Breast epithelium (tissue), 4 donors: ENCODE measurements at regions not wholly inside any gene's neighbourhood (a gene's known extent, or its start where the extent isn't known, plus 50 kb on each side); places are given as distances from the start of the nearest gene placed in this dataset.

Source experiments
- DNase-seq, 2 donors: peaks; one replicate each; pipeline ENCODE4 v3.0.0-alpha.2; 2019; ENCODE audit warnings: low spot score in 2 of 2
- H3K27ac ChIP-seq, 2 donors: fragments of 200-600 bp; sonication (generic) in 1 of 2; one replicate each; pipeline ENCODE4 v1.5.1; 2016 to 2019; ENCODE audit warnings: mild to moderate bottlenecking in 1 of 2
- H3K27me3 ChIP-seq, 2 donors: fragments of 200-600 bp; sonication (generic) in 1 of 2; one replicate each; pipeline versions ENCODE4 v1.5.1 to v1.6.0; 2017 to 2019; ENCODE audit warnings: control low read depth in 1 of 2, mild to moderate bottlenecking in 1 of 2
- H3K36me3 ChIP-seq: fragments of 200-600 bp; one replicate; pipeline ENCODE4 v1.5.1; 2019
- H3K4me1 ChIP-seq, 2 donors: fragments of 200-600 bp; sonication (generic); one replicate each; pipeline ENCODE4 v1.5.1; 2016 to 2019; ENCODE audit warnings: control low read depth in 1 of 2
- H3K4me3 ChIP-seq, 3 donors: fragments of 200-600 bp; sonication (generic); 1 replicate in 2 of 3; 2 replicates in 1 of 3; pipeline ENCODE4 v1.5.1; 2016 to 2019; ENCODE audit warnings: mild to moderate bottlenecking in 3 of 3, moderate library complexity in 2 of 3
- H3K9me3 ChIP-seq, 2 donors: fragments of 200-600 bp; sonication (generic) in 1 of 2; one replicate each; pipeline ENCODE4 v1.5.1; 2016 to 2019; ENCODE audit warnings: control low read depth in 1 of 2
- POLR2A ChIP-seq: fragments of 450-650 bp; IDR thresholded peaks from one replicate; pipeline ENCODE4 v1.6.1; 2016; ENCODE audit warnings: antibody characterized with exemption, mild to moderate bottlenecking, moderate library complexity
- POLR2AphosphoS5 ChIP-seq, 3 donors: sonication (generic); formaldehyde crosslinking; IDR thresholded peaks; one replicate each; pipeline ENCODE4 v1.6.1; 2017; ENCODE audit warnings: antibody characterized with exemption in 3 of 3
- intact Hi-C: fragments of 100-400 bp; cut with DNase I; formaldehyde crosslinking; loops from one replicate; pipeline ENCODE4 v1.15.1; 2023; ENCODE audit warnings: low total_unique reads
- TF ChIP-seq, protein P1 (sequence below), 3 donors: fragments of 450-650 bp; IDR thresholded peaks; one replicate each; pipeline ENCODE4 v1.5.1; 2016 to 2017; ENCODE audit warnings: antibody characterized with exemption in 3 of 3, mild to moderate bottlenecking in 3 of 3, moderate library complexity in 3 of 3

DNA sequence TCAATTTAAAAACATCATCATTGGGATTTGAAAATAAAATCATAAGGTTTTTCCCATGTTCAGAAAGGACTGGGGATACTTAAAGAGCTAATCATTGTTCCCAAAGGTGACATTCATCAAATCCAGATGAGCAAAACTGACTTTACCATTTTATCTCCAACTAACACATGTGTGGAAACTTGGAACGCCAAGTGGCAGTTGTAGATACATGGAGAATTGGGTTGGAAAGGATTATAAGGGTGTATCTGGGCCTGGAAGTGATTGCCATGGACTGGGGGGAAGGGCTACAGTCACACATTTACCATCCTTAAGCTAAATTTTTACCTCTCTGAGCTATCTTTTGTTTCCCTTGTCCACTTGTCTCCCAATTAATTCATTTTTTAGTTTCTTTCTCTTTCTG is 203.4 kb downstream of the SLC39A8 start:
- Histone ChIP-seq H3K27me3 (no peaks in the 10 kb centered on the region), H3K36me3 (no peaks in the 10 kb centered on the region), H3K27ac (no peak overlapping the region), H3K4me3 (no peak overlapping the region), H3K4me1 (no peaks in the 10 kb centered on the region), H3K9me3 (no peaks in the 10 kb centered on the region)
- TF ChIP-seq, protein P1, sequence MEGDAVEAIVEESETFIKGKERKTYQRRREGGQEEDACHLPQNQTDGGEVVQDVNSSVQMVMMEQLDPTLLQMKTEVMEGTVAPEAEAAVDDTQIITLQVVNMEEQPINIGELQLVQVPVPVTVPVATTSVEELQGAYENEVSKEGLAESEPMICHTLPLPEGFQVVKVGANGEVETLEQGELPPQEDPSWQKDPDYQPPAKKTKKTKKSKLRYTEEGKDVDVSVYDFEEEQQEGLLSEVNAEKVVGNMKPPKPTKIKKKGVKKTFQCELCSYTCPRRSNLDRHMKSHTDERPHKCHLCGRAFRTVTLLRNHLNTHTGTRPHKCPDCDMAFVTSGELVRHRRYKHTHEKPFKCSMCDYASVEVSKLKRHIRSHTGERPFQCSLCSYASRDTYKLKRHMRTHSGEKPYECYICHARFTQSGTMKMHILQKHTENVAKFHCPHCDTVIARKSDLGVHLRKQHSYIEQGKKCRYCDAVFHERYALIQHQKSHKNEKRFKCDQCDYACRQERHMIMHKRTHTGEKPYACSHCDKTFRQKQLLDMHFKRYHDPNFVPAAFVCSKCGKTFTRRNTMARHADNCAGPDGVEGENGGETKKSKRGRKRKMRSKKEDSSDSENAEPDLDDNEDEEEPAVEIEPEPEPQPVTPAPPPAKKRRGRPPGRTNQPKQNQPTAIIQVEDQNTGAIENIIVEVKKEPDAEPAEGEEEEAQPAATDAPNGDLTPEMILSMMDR (IDR thresholded peaks at IDR 0.05) = no peak
- no peak for TF ChIP-seq POLR2AphosphoS5 (IDR thresholded peaks at IDR 0.05)
- no peak for TF ChIP-seq POLR2A
- intact Hi-C loops = no loop called here
- DNase-seq = no peak

DNA sequence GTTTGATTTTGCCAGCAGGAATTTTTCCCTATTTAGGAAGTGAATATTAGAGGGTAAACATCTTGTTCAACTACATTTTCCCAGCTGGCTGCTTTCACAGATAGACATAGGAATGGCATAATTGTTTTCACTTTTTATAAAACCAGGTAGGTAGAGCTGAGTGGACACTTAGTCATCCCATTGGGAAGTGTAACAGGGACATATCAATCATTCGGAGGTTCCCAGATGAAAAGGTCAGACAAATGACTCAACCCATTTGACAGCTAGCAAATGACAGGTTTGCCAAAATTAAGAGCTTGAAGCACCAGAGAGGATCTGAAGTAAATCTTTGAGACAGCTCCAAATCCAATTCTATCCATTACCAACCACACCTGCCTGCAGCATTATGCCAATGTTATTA is 205.3 kb downstream of the SLC39A8 start:
- intact Hi-C loops = no loop called here
- Histone ChIP-seq H3K27ac (peak overlapping the region; percentile 29 to 32), H3K9me3 (no peaks in the 10 kb centered on the region), H3K4me3 (no peak overlapping the region), H3K4me1 (no peaks in the 10 kb centered on the region), H3K27me3 (no peaks in the 10 kb centered on the region), H3K36me3 (no peaks in the 10 kb centered on the region)
- no peak for DNase-seq
- TF ChIP-seq, protein P1 (IDR thresholded peaks at IDR 0.05) = no peak
- TF ChIP-seq POLR2AphosphoS5 (IDR thresholded peaks at IDR 0.05) (no peak), POLR2A (no peak)

DNA sequence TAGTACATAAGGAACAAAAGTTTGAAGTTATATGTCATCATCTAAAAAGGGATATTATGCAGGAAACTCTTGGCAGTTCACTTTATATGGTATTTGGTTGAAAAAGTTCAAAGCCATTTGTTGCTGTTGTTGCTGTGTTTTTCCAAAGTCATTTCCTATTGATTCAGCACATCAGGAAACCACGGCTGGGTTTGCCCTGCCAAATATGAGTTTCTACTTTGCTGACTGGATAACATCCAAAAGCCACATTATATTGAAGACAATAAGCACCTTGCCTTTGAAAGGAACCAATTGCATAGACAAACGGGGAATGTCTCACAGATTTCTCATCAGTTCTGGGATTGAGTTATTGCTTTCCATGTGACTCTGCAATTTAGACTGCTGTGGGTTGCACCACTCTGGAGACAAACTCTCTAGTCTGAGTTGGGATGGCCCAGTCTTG is 206.1 kb downstream of the SLC39A8 start:
- Histone ChIP-seq H3K4me3 (no peak overlapping the region), H3K9me3 (no peaks in the 10 kb centered on the region), H3K27me3 (no peaks in the 10 kb centered on the region), H3K4me1 (no peaks in the 10 kb centered on the region), H3K27ac (peak overlapping the region; percentile 29 to 32), H3K36me3 (no peaks in the 10 kb centered on the region)
- intact Hi-C loops = no loop called here
- no peak for TF ChIP-seq POLR2A
- TF ChIP-seq, protein P1 (IDR thresholded peaks at IDR 0.05) = no peak
- TF ChIP-seq POLR2AphosphoS5 (IDR thresholded peaks at IDR 0.05) = no peak
- DNase-seq = peak in 1 of 2 donors; percentile 19

DNA sequence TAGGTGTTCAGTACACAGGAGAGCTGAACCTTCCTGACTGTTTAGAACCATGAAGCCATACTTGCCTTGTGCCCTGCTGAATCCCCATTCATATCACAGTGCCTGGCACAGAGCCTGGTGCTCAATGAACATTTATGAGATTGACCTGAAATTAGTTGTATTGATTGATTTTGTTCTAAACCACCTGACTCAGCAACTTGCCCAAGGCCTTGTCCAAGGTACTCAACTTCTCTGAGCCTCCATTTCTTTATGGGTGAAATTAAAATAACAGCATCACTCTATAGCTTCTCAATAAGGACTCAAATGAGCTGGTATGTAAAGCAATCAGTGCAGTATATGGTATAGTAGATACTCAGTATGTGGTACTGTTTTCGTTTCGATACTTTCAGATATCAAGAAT is 208.1 kb downstream of the SLC39A8 start:
- TF ChIP-seq, protein P1 (IDR thresholded peaks at IDR 0.05) = no peak
- TF ChIP-seq POLR2AphosphoS5 (IDR thresholded peaks at IDR 0.05) = no peak
- TF ChIP-seq POLR2A = no peak
- intact Hi-C loops = no loop called here
- no peaks in the 10 kb centered on the region for H3K9me3 ChIP-seq
- no peak overlapping the region for H3K27ac ChIP-seq
- no peak overlapping the region for H3K4me3 ChIP-seq
- no peaks in the 10 kb centered on the region for H3K4me1 ChIP-seq
- H3K27me3 ChIP-seq = no peaks in the 10 kb centered on the region
- no peak for DNase-seq
- no peaks in the 10 kb centered on the region for H3K36me3 ChIP-seq

DNA sequence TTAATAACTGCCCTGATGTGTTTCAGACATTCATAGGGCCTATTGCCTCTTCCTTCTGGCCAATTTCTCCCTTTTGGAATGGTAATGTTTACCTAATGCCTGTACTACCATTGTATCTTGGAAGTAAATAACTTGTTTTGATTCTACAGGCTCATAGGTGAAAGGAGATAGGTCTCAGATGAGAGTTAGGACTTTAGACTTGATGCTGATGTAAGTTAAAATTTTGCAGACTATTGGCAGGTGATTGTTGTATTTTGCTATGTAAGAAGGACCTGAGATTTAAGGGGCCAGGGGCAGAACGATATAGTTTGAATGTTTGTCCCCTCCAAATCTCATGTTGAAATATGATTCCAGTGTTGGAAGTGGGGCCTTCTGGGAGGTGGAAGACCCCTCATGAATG is 215.5 kb downstream of the SLC39A8 start:
- H3K4me3 ChIP-seq = no peak overlapping the region
- no peak for TF ChIP-seq POLR2AphosphoS5 (IDR thresholded peaks at IDR 0.05)
- no peak for TF ChIP-seq POLR2A
- TF ChIP-seq, protein P1 (IDR thresholded peaks at IDR 0.05) = no peak
- no peaks in the 10 kb centered on the region for H3K36me3 ChIP-seq
- no peaks in the 10 kb centered on the region for H3K27me3 ChIP-seq
- no peak for DNase-seq
- peaks cover 5 to 14% of the 10 kb centered on the region in 2 donors for H3K9me3 ChIP-seq
- intact Hi-C loops = no loop called here
- no peaks in the 10 kb centered on the region for H3K4me1 ChIP-seq
- no peak overlapping the region for H3K27ac ChIP-seq
